Liver (tissue), 3 donors: ENCODE measurements at regions not wholly inside any gene's neighbourhood (a gene's known extent, or its start where the extent isn't known, plus 50 kb on each side); places are given as distances from the start of the nearest gene placed in this dataset.

ENCODE experiments used
- ATF3 ChIP-seq: IDR thresholded peaks from 2 replicates; pipeline ENCODE4 v1.6.1; 2016; ENCODE audit warnings: antibody characterized with exemption
- CTCF ChIP-seq: fragments of 150-350 bp; IDR thresholded peaks from 2 replicates; pipeline ENCODE4 v1.5.1; 2017; ENCODE audit warnings: improper control_type of control experiment, low read depth, low read length; ENCODE audit not compliant: missing input control
- EGR1 ChIP-seq, 2 donors: IDR thresholded peaks; 2 replicates each; pipeline ENCODE4 v1.6.1; 2016 to 2018; ENCODE audit warnings: antibody characterized with exemption in 2 of 2, low read depth in 2 of 2
- GABPA ChIP-seq, 2 donors: IDR thresholded peaks in 1 of 2; conservative IDR thresholded peaks in 1 of 2; 2 replicates each; pipeline ENCODE4 v1.6.1; 2016; ENCODE audit warnings: antibody characterized with exemption in 2 of 2, mild to moderate bottlenecking in 1 of 2, moderate library complexity in 1 of 2
- JUND ChIP-seq, 2 donors: IDR thresholded peaks; 2 replicates each; pipeline ENCODE4 v1.6.1; 2016; ENCODE audit warnings: antibody characterized with exemption in 2 of 2
- RAD21 ChIP-seq, 2 donors: IDR thresholded peaks; 2 replicates each; pipeline ENCODE4 v1.6.1; 2016; ENCODE audit warnings: antibody characterized with exemption in 2 of 2, mild to moderate bottlenecking in 2 of 2
- TAF1 ChIP-seq: conservative IDR thresholded peaks from 2 replicates; pipeline ENCODE4 v1.6.1; 2016; ENCODE audit warnings: antibody characterized with exemption, mild to moderate bottlenecking
- YY1 ChIP-seq: IDR thresholded peaks from 2 replicates; pipeline ENCODE4 v1.6.1; 2016; ENCODE audit warnings: antibody characterized with exemption, mild to moderate bottlenecking
- ZBTB33 ChIP-seq: IDR thresholded peaks from 2 replicates; pipeline ENCODE4 v1.6.1; 2016; ENCODE audit warnings: antibody characterized with exemption
- TF ChIP-seq, protein P1 (sequence below): IDR thresholded peaks from 2 replicates; pipeline ENCODE4 v1.6.1; 2016; ENCODE audit warnings: antibody characterized with exemption, mild to moderate bottlenecking
- TF ChIP-seq, protein P2 (sequence below): IDR thresholded peaks from 2 replicates; pipeline ENCODE4 v1.6.1; 2016; ENCODE audit warnings: antibody characterized with exemption
- donor health status: healthy.
- donor health status: healthy.

DNA sequence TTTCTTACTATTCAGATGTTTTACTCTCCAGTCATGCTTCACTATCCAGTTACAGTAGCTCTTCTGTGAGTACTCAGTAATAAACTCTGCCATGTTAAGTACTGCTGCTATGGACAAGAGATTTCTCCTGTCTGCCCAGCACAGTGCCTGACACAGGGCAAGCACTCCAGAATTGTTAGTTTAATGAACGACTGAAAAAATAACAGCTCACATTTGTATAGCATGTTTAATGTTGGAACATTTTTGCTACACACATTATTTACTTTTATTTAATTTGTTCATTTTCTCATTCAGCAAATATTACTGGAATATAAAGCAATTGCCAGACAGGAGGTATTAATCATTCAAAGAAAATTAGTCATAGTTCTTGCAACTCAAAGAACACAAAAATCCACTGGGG, 142.6 kb upstream of the HMGN3 start:
- TF ChIP-seq YY1 (no peak), CTCF (no peak), RAD21 (IDR thresholded peaks at IDR 0.05) (no peak), JUND (IDR thresholded peaks at IDR 0.05) (no peak), GABPA (IDR thresholded peaks at IDR 0.05 in 1 of 2, conservative IDR thresholded peaks at IDR 0.05 in 1 of 2) (no peak), TAF1 (no peak), ATF3 (no peak), ZBTB33 (no peak), EGR1 (IDR thresholded peaks at IDR 0.05; ENCODE audit: low read depth in 2 of 2) (no peak)
- TF ChIP-seq, protein P1, sequence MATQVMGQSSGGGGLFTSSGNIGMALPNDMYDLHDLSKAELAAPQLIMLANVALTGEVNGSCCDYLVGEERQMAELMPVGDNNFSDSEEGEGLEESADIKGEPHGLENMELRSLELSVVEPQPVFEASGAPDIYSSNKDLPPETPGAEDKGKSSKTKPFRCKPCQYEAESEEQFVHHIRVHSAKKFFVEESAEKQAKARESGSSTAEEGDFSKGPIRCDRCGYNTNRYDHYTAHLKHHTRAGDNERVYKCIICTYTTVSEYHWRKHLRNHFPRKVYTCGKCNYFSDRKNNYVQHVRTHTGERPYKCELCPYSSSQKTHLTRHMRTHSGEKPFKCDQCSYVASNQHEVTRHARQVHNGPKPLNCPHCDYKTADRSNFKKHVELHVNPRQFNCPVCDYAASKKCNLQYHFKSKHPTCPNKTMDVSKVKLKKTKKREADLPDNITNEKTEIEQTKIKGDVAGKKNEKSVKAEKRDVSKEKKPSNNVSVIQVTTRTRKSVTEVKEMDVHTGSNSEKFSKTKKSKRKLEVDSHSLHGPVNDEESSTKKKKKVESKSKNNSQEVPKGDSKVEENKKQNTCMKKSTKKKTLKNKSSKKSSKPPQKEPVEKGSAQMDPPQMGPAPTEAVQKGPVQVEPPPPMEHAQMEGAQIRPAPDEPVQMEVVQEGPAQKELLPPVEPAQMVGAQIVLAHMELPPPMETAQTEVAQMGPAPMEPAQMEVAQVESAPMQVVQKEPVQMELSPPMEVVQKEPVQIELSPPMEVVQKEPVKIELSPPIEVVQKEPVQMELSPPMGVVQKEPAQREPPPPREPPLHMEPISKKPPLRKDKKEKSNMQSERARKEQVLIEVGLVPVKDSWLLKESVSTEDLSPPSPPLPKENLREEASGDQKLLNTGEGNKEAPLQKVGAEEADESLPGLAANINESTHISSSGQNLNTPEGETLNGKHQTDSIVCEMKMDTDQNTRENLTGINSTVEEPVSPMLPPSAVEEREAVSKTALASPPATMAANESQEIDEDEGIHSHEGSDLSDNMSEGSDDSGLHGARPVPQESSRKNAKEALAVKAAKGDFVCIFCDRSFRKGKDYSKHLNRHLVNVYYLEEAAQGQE: no peak
- TF ChIP-seq, protein P2, sequence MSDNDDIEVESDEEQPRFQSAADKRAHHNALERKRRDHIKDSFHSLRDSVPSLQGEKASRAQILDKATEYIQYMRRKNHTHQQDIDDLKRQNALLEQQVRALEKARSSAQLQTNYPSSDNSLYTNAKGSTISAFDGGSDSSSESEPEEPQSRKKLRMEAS: no peak
